Prostate gland (tissue), 2 donors: ENCODE measurements at regions not wholly inside any gene's neighbourhood (a gene's known extent, or its start where the extent isn't known, plus 50 kb on each side); places are given as distances from the start of the nearest gene placed in this dataset.

ENCODE experiments used
- POLR2A ChIP-seq: fragments of 450-650 bp; IDR thresholded peaks from one replicate; pipeline ENCODE4 v1.6.1; 2016; ENCODE audit warnings: antibody characterized with exemption, mild to moderate bottlenecking
- TF ChIP-seq, protein P1 (sequence below), 4 experiments: fragments of 200-600 bp in 2 of 4; fragments of 450-650 bp in 2 of 4; sonication (generic) in 2 of 4; IDR thresholded peaks; 1 replicate in 3 of 4; 2 replicates in 1 of 4; pipeline ENCODE4 v1.5.1; 2016 to 2019; ENCODE audit warnings: antibody characterized with exemption in 4 of 4, mild to moderate bottlenecking in 2 of 4, moderate library complexity in 2 of 4

DNA sequence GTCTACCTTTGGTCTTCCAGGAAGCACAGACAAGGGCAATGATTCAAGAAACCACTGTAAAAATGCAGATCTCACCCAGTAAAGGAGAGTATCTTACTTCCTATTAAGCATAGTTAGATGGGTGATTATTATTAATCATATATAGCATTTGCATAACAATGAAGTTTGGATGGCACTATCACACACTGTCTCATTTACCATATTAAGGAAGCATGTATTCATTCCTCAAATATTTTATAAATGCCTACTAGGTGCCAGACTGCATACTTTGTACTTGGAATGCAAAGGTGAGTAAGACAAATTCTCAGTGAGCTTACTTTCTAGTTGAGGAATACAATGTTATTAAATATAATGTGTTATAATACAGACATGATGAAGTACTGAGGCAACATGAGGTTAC is 53.9 kb upstream of the SKAP2 start:
- TF ChIP-seq, protein P1, sequence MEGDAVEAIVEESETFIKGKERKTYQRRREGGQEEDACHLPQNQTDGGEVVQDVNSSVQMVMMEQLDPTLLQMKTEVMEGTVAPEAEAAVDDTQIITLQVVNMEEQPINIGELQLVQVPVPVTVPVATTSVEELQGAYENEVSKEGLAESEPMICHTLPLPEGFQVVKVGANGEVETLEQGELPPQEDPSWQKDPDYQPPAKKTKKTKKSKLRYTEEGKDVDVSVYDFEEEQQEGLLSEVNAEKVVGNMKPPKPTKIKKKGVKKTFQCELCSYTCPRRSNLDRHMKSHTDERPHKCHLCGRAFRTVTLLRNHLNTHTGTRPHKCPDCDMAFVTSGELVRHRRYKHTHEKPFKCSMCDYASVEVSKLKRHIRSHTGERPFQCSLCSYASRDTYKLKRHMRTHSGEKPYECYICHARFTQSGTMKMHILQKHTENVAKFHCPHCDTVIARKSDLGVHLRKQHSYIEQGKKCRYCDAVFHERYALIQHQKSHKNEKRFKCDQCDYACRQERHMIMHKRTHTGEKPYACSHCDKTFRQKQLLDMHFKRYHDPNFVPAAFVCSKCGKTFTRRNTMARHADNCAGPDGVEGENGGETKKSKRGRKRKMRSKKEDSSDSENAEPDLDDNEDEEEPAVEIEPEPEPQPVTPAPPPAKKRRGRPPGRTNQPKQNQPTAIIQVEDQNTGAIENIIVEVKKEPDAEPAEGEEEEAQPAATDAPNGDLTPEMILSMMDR (IDR thresholded peaks at IDR 0.05), result no peak
- no peak for TF ChIP-seq POLR2A
